NB4 (cell line): ENCODE measurements at regions not wholly inside any gene's neighbourhood (a gene's known extent, or its start where the extent isn't known, plus 50 kb on each side); places are given as distances from the start of the nearest gene placed in this dataset.

Source experiments
- DNase-seq: peaks from one replicate; pipeline ENCODE4 v3.0.0; 2010; ENCODE audit warnings: low read depth
- H3K4me3 ChIP-seq: one replicate; pipeline ENCODE4 v1.5.1; 2011; ENCODE audit warnings: mild to moderate bottlenecking, low read depth, low read length, moderate library complexity
- CTCF ChIP-seq: IDR thresholded peaks from one replicate; pipeline ENCODE4 v1.5.1; 2012; ENCODE audit warnings: low read depth, low read length
- MYC ChIP-seq: IDR thresholded peaks from 2 replicates; pipeline ENCODE4 v1.6.1; 2011; ENCODE audit warnings: low read depth, low read length
- POLR2A ChIP-seq: IDR thresholded peaks from 2 replicates; pipeline ENCODE4 v1.6.1; 2011; ENCODE audit warnings: mild to moderate bottlenecking; ENCODE audit not compliant: insufficient read length; ENCODE audit errors: extremely low read depth
- TF ChIP-seq, protein P1 (sequence below): IDR thresholded peaks from 2 replicates; pipeline ENCODE4 v1.6.1; 2011; ENCODE audit warnings: low read depth, low read length

- DNase-seq: no peak
- no peak overlapping the region for H3K4me3 ChIP-seq
- TF ChIP-seq, protein P1, sequence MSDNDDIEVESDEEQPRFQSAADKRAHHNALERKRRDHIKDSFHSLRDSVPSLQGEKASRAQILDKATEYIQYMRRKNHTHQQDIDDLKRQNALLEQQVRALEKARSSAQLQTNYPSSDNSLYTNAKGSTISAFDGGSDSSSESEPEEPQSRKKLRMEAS: no peak
- TF ChIP-seq POLR2A (no peak), CTCF (no peak)
These were observed 361.0 kb downstream of the KLF12 start for GRCh38 chr13:73773168-73773549.

- H3K4me3 ChIP-seq: no peak overlapping the region
- TF ChIP-seq POLR2A (no peak), MYC (no peak), CTCF (no peak)
- TF ChIP-seq, protein P1: no peak
- DNase-seq: no peak
These were observed 361.6 kb downstream of the KLF12 start for GRCh38 chr13:73772449-73773167.

DNA sequence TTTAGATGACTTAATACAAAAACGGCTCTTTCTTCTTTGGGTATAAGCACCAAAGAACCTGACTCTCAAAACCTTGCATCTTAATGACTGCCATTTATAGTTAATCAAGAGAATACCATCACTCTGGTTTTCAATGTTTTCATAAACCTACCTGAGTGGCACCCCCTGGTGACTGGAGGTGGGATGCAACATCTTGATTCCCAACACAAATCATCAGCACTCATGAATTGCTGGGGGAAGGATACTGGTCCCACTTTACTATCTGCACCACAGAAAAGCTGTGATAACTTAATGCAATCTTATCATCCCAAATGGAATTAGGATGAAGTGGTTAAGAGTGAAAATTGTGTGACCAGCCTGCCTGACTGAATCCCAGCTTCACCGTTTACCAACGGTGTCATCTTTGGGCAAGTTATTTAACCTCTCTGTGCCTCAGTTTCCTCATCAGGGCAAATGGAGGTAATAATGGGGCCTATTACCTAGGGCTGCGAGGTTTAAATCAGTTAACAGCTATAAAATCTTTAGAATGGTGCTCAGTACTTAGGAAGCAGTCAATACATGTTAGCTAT, 366.4 kb downstream of the KLF12 start:
- TF ChIP-seq, protein P1: no peak
- peak; percentile 55 for TF ChIP-seq CTCF
- DNase-seq: peak; percentile 7
- H3K4me3 ChIP-seq: no peak overlapping the region

DNA sequence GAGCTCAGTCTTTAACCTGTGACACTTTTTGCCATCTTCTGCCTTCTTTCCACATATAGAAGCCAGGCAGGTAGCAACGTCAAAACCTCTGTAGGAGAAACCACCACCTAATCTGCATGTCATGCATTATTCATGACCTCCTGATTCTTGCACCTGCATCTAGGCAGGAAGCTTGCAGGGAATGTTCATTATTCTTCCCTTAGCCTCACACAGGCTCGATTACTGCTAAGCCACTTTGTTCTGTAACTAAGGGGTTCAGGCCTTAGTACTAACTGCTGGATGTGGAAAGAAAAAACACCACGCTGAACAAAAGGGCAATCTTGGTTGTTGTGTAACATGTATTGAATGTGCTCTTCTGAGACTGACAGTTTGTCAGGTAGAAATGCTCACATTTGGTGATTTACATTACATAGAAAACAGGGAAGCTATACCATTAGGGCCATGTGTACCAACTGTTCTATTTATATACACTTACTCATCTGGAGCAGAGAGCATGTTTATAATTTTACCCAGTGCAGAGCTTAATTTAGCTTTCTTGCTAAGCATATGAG, 366.9 kb downstream of the KLF12 start:
- TF ChIP-seq POLR2A (no peak), CTCF (no peak), MYC (no peak)
- TF ChIP-seq, protein P1: no peak
- no peak overlapping the region for H3K4me3 ChIP-seq
- no peak for DNase-seq

DNA sequence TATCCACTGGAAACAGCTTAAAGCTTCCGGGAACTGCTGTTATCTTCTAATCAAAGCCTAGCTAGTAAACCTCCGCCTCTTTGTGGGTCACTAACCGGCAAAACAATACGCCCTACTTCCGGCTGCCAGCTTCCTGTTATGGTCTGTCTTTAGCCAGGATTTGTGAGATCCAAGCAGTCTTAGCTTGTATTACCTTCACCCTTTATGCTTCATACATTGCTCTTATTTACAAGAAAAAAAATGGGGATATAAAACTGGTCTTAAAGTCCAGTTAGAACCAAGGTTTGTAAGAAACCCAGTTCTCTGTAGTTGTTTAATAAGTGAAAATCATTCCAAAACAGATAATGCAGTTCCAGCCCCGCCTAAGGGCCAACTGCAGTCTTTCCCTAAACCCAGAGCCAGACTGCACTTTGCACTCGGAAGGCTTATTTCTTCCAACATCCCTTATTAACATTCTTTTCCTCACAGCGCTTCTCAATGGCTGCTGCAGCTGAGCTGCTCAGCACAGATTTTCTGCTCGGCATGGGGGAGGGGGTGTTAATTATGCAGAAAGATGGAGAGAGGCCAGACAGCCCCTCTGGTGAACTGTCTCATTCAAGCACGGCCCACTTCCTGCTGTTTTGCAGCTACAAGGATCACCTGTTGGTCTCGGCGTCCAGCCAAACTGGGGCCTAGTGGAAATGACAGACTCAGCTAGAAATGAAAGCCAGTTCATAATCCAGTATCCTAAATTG, 368.4 kb downstream of the KLF12 start:
- no peak for DNase-seq
- TF ChIP-seq MYC (no peak), POLR2A (no peak), CTCF (no peak)
- TF ChIP-seq, protein P1: no peak
- no peak overlapping the region for H3K4me3 ChIP-seq
